Sigmoid colon (tissue), 6 donors: ENCODE measurements at regions not wholly inside any gene's neighbourhood (a gene's known extent, or its start where the extent isn't known, plus 50 kb on each side); places are given as distances from the start of the nearest gene placed in this dataset.

Source experiments
- DNase-seq: peaks from one replicate; pipeline ENCODE4 v3.0.0-alpha.2; 2019
- H3K27ac ChIP-seq, 4 donors: fragments of 200-600 bp; sonication (generic); one replicate each; pipeline ENCODE4 v1.5.1; 2016 to 2019; ENCODE audit warnings: mild to moderate bottlenecking in 1 of 4
- H3K27me3 ChIP-seq, 3 donors: fragments of 200-600 bp; sonication (generic); one replicate each; pipeline ENCODE4 v1.5.1; 2019; ENCODE audit warnings: mild to moderate bottlenecking in 1 of 3
- H3K36me3 ChIP-seq, 4 donors: fragments of 200-600 bp; sonication (generic); one replicate each; pipeline ENCODE4 v1.5.1; 2016 to 2019
- H3K4me1 ChIP-seq, 4 donors: fragments of 200-600 bp; sonication (generic); one replicate each; pipeline ENCODE4 v1.5.1; 2017 to 2019
- H3K4me3 ChIP-seq, 4 donors: fragments of 200-600 bp; sonication (generic); one replicate each; pipeline ENCODE4 v1.5.1; 2017 to 2019; ENCODE audit warnings: mild to moderate bottlenecking in 2 of 4, moderate library complexity in 1 of 4
- H3K9me3 ChIP-seq, 4 donors: fragments of 200-600 bp in 3 of 4; sonication (generic) in 3 of 4; one replicate each; pipeline versions ENCODE4 v1.5.1 to v1.6.1; 2013 to 2019
- EP300 ChIP-seq, 4 donors: sonication (generic); formaldehyde crosslinking; IDR thresholded peaks; one replicate each; pipeline ENCODE4 v1.6.1; 2017; ENCODE audit warnings: antibody characterized with exemption in 4 of 4
- POLR2A ChIP-seq, 2 donors: fragments of 450-650 bp; IDR thresholded peaks; one replicate each; pipeline ENCODE4 v1.6.1; 2016; ENCODE audit warnings: antibody characterized with exemption in 2 of 2, mild to moderate bottlenecking in 2 of 2, moderate library complexity in 2 of 2
- POLR2AphosphoS5 ChIP-seq, 4 donors: sonication (generic); formaldehyde crosslinking; IDR thresholded peaks; one replicate each; pipeline ENCODE4 v1.6.1; 2017; ENCODE audit warnings: antibody characterized with exemption in 4 of 4
- WGBS, 2 donors: extraction: QIAGEN DNeasy Blood & Tissue Kit; methylation state at CpG; one replicate each; pipeline ENCODE4 v1.1.7; 2013; 5-methylcytosine and 5-hydroxymethylcytosine counted together
- intact Hi-C: fragments of 100-400 bp; cut with DNase I; formaldehyde crosslinking; loops from one replicate; pipeline ENCODE4 v1.15.1; 2023
- TF ChIP-seq, protein P1 (sequence below), 4 experiments: fragments of 450-650 bp in 3 of 4; fragments of 200-600 bp in 1 of 4; IDR thresholded peaks; one replicate each; pipeline ENCODE4 v1.5.1; 2016 to 2019; ENCODE audit warnings: antibody characterized with exemption in 4 of 4, mild to moderate bottlenecking in 3 of 4, moderate library complexity in 2 of 4
- donor health status: healthy with polysubstance abuse.
- donor health status: healthy.

DNA sequence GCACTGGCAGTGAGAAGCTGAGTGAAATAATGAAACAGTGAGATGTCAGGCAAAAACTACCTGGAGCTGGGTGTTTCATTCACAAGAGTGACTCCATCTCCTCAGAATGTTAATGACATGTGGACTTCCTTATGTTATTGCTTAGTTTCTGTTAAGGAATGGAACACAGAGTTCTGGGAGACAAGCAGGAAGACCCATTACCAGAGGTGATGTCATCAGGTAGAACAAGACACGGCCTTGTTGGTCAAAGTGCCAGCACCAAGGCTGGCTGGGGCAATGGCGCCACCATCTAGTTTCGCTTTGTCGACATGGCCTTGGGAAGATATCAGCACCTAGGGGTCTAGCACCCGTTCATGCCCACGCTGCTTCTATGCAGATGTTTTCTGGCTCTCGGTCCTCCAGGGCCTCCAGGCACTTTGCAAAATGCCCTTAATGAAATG, 252.2 kb downstream of the FAM43A start:
- DNase-seq: no peak
- peaks cover 0 to 2% (median 0%) of the 10 kb centered on the region in 4 donors for H3K9me3 ChIP-seq
- H3K4me3 ChIP-seq: no peak overlapping the region
- WGBS, 2 donors: 87 to 93% methylated on average over 7 of the region's 7 CpGs
- TF ChIP-seq POLR2AphosphoS5 (IDR thresholded peaks at IDR 0.05): peak in 1 of 4 donors; percentile 15
- no peak for TF ChIP-seq POLR2A (IDR thresholded peaks at IDR 0.05)
- intact Hi-C loops: no loop called here
- H3K27ac ChIP-seq: no peak overlapping the region
- H3K4me1 ChIP-seq: peaks cover 0 to 22% (median 8%) of the 10 kb centered on the region in 4 donors
- H3K36me3 ChIP-seq: no peaks in the 10 kb centered on the region
- no peaks in the 10 kb centered on the region for H3K27me3 ChIP-seq

DNA sequence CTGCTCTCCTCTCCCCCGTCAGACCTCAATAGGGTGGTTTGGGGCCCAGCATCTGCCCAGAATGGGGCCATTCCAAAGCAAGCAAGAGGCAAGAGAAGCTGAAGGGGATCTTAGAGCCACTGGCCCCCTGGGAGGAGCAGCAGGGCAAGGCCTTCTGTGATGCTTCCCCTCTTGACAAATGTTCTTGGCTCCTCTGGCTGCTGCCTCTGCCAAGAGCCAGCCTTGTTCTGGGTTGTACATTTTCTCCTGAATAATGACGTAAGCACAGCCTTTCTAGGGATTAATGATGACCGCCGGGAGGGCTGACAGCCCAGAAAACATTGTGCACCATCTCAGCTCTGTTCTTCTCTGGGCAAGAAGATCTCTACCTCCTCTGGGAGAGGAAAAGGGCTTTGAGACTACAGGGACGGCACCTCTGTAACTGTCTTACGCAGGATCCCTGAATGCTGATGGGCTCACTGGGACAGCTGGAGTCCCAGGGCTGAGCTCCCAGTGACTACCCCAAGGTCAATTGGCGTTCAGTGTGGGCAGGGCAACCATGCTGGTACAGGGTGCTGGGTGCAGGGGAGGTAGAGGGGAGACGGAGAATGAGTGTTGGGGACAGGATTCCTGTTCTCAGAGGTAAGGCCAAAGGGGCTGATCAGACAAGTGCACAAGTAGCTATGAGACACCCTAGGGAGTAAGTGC, 253.3 kb downstream of the FAM43A start:
- peaks cover 0 to 22% (median 8%) of the 10 kb centered on the region in 4 donors for H3K4me1 ChIP-seq
- TF ChIP-seq, protein P1, sequence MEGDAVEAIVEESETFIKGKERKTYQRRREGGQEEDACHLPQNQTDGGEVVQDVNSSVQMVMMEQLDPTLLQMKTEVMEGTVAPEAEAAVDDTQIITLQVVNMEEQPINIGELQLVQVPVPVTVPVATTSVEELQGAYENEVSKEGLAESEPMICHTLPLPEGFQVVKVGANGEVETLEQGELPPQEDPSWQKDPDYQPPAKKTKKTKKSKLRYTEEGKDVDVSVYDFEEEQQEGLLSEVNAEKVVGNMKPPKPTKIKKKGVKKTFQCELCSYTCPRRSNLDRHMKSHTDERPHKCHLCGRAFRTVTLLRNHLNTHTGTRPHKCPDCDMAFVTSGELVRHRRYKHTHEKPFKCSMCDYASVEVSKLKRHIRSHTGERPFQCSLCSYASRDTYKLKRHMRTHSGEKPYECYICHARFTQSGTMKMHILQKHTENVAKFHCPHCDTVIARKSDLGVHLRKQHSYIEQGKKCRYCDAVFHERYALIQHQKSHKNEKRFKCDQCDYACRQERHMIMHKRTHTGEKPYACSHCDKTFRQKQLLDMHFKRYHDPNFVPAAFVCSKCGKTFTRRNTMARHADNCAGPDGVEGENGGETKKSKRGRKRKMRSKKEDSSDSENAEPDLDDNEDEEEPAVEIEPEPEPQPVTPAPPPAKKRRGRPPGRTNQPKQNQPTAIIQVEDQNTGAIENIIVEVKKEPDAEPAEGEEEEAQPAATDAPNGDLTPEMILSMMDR (IDR thresholded peaks at IDR 0.05): no peak
- peak in 3 of 4 donors; percentile 42 to 70 (median 59) for TF ChIP-seq POLR2AphosphoS5 (IDR thresholded peaks at IDR 0.05)
- no peaks in the 10 kb centered on the region for H3K27me3 ChIP-seq
- intact Hi-C loops: no loop called here
- no peaks in the 10 kb centered on the region for H3K36me3 ChIP-seq
- no peak overlapping the region for H3K4me3 ChIP-seq
- peak overlapping the region in 3 of 4 donors; percentile 9 to 36 (median 27) for H3K27ac ChIP-seq
- 75 to 79% methylated on average over 8 of the region's 8 CpGs for WGBS, 2 donors
- H3K9me3 ChIP-seq: no peaks in the 10 kb centered on the region
- peak; percentile 85 for DNase-seq

DNA sequence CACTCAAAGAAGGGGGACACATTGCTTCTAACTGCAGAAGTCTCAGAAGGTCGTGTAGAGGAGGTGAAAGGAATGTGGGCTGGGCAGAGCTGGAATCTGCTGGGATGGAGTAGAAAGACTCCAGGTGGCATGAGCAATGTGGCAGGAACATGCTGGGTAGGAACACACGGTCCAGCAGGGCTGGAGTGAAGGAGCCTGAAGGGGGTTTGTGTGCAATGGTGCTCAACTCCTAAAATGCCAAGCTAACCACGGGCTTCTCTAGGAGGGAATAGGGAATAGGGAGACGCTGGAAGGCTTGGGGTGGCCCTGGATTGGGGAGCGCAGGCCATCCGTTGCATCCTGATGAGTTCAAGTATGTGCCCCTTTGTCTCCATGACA, 253.8 kb downstream of the FAM43A start:
- no peak for TF ChIP-seq POLR2AphosphoS5 (IDR thresholded peaks at IDR 0.05)
- TF ChIP-seq, protein P1 (IDR thresholded peaks at IDR 0.05): no peak
- no peak for TF ChIP-seq POLR2A (IDR thresholded peaks at IDR 0.05)
- no peak for TF ChIP-seq EP300 (IDR thresholded peaks at IDR 0.05)
- WGBS, 2 donors: 86 to 87% methylated on average over 6 of the region's 6 CpGs
- no peaks in the 10 kb centered on the region for H3K27me3 ChIP-seq
- peak overlapping the region in 1 of 4 donors; percentile 36 for H3K27ac ChIP-seq
- no peak for DNase-seq
- intact Hi-C loops: no loop called here
- no peak overlapping the region for H3K4me3 ChIP-seq
- no peaks in the 10 kb centered on the region for H3K36me3 ChIP-seq
- H3K4me1 ChIP-seq: peaks cover 0 to 22% (median 8%) of the 10 kb centered on the region in 4 donors
- no peaks in the 10 kb centered on the region for H3K9me3 ChIP-seq

DNA sequence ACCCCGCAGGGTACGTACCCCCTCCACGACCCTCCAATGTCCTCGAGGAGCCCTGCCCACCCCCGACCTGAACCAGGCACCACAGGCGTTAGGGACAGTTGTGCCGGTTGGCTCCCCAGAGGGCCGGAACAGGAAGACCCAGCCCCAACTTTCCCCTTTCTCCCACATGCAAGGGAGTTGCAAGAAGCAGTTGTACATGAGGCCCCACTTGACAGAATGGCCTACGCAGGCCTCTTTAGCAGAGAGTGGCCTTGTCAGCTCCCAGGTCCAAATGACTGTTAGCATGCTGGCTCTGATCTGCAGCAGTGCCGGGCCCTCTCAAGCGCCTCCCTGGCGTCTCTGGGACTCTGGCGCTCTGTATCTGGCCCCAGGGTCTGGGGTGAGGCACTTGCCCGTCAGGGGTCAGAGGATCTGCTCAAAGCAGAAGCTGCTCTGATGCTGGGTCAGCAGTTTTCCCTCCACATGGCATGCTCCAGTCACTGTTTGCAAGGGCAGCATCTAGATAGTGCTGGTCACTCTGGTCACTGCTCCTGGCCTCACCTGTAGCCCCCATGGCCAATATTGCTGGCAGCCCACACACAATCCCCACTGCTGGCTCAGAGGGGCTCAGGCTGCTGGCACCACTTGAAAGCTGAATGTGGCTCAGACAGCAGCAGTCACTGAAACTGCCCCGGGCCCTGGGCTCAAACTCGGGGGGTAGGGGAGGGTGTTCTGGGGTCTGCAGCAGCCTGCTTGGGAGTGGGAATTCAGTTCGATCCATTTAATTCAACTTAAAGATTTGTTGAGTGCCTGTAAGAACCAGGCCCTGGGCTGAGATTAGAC, 254.5 kb downstream of the FAM43A start:
- H3K36me3 ChIP-seq: no peaks in the 10 kb centered on the region
- no peak overlapping the region for H3K4me3 ChIP-seq
- no peak overlapping the region for H3K27ac ChIP-seq
- intact Hi-C loops: no loop called here
- no peaks in the 10 kb centered on the region for H3K27me3 ChIP-seq
- WGBS, 2 donors: 93 to 95% methylated on average over 17 of the region's 17 CpGs
- DNase-seq: no peak
- no peak for TF ChIP-seq EP300 (IDR thresholded peaks at IDR 0.05)
- TF ChIP-seq, protein P1 (IDR thresholded peaks at IDR 0.05): no peak
- H3K4me1 ChIP-seq: peaks cover 0 to 22% (median 8%) of the 10 kb centered on the region in 4 donors
- H3K9me3 ChIP-seq: no peaks in the 10 kb centered on the region

DNA sequence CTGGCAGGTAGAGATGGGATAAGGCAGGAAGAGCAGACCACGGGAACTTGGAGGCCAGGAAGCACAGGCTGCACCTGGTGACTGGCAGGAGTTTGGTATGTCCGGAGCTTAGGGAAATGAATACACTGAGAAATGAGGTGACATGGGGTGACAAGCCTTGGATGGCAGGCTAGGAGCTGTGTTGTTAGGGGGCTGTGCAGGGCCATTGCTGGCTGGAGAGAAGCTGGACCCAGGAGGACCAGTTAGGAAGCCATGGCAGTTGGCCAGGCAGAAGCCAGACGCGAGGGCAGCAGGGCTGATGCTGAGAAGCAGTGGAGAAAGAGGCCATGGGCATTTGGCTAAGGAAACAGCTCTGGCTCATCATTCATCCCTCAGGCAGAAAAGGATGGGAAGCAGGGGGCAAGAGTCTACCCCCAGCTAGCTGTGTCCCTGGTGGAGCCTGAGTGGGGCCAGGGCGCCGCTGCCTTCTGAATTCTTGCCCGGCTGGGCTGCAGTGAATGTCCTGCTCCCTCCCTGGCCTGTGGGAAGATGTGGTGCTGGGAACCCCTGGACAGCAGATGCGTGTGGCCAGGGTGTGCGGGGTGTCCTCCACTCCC, 255.8 kb downstream of the FAM43A start:
- 84% methylated on average over 9 of the region's 9 CpGs for WGBS, 2 donors
- no peak for DNase-seq
- Histone ChIP-seq H3K4me1 (peaks cover 0 to 22% (median 8%) of the 10 kb centered on the region in 4 donors), H3K27ac (no peak overlapping the region), H3K9me3 (no peaks in the 10 kb centered on the region), H3K27me3 (no peaks in the 10 kb centered on the region), H3K36me3 (no peaks in the 10 kb centered on the region), H3K4me3 (no peak overlapping the region)
- TF ChIP-seq EP300 (IDR thresholded peaks at IDR 0.05) (no peak), POLR2A (IDR thresholded peaks at IDR 0.05) (no peak), POLR2AphosphoS5 (IDR thresholded peaks at IDR 0.05) (no peak)
- TF ChIP-seq, protein P1 (IDR thresholded peaks at IDR 0.05): no peak
- intact Hi-C loops: no loop called here
